ENCODE measurements at regions not wholly inside any gene's neighbourhood (a gene's known extent, or its start where the extent isn't known, plus 50 kb on each side); places are given as distances from the start of the nearest gene placed in this dataset.

GRCh38 chr4:137212601-137213000, 319.7 kb downstream of the PCDH18 start:
- TF ChIP-seq TCF7L2 (IDR thresholded peaks at IDR 0.05; ENCODE audit: low read depth, low read length), result no peak
- no peak for TF ChIP-seq CTCF (IDR thresholded peaks at IDR 0.05)
- no peak for TF ChIP-seq SIN3A (IDR thresholded peaks at IDR 0.05; ENCODE audit: borderline replicate concordance, insufficient read depth, low read depth, low read length)
- TF ChIP-seq POLR2AphosphoS5 (IDR thresholded peaks at IDR 0.05; ENCODE audit: low read depth, low read length), result no peak
- no peak for TF ChIP-seq REST (IDR thresholded peaks at IDR 0.05; ENCODE audit: insufficient read depth in 1 of 2, low read depth in 2 of 2, low read length in 1 of 2)
- H3K27ac ChIP-seq (ENCODE audit: low read length), result no peak overlapping the region
- POLR2A ChIA-PET, result no interaction called here
- H3K4me3 ChIP-seq (ENCODE audit: low read depth in 2 of 2, low read length in 2 of 2), result no peak overlapping the region
- H3K4me1 ChIP-seq (ENCODE audit: control insufficient read depth, insufficient read depth, low read length), result no peaks in the 10 kb centered on the region
- ATAC-seq (no peak), DNase-seq (ENCODE audit: low read depth, low spot score) (no peak)
- H3K9me3 ChIP-seq (ENCODE audit: control insufficient read depth, insufficient read depth, low read depth, low read length), result no peaks in the 10 kb centered on the region
- no peaks in the 10 kb centered on the region for H3K36me3 ChIP-seq (ENCODE audit: control insufficient read depth, insufficient read depth, low read length)
- CTCF ChIA-PET, result no interaction called here
- in situ Hi-C loops (cut with HindIII; ENCODE audit: low pct_unique_long_range_greater_than_20kb, low sequenced_read_pairs) (no loop called here), intact Hi-C loops (cut with micrococcal nuclease; ENCODE audit: unreplicated experiment) (no loop called here)
- H3K27me3 ChIP-seq (ENCODE audit: control insufficient read depth, insufficient read depth, low read length), result no peaks in the 10 kb centered on the region
- no TSS peak for BruUV-seq (replicated peaks)

- CTCF ChIA-PET, result no interaction called here
- in situ Hi-C loops (cut with HindIII; ENCODE audit: low pct_unique_long_range_greater_than_20kb, low sequenced_read_pairs) (no loop called here), intact Hi-C loops (cut with micrococcal nuclease; ENCODE audit: unreplicated experiment) (no loop called here)
- no peaks in the 10 kb centered on the region for H3K36me3 ChIP-seq (ENCODE audit: control insufficient read depth, insufficient read depth, low read length)
- POLR2A ChIA-PET, result no interaction called here
- H3K27me3 ChIP-seq (ENCODE audit: control insufficient read depth, insufficient read depth, low read length), result no peaks in the 10 kb centered on the region
- BruUV-seq (replicated peaks), result no TSS peak
- no peak overlapping the region for H3K27ac ChIP-seq (ENCODE audit: low read length)
- no peaks in the 10 kb centered on the region for H3K4me1 ChIP-seq (ENCODE audit: control insufficient read depth, insufficient read depth, low read length)
- H3K9me3 ChIP-seq (ENCODE audit: control insufficient read depth, insufficient read depth, low read depth, low read length), result no peaks in the 10 kb centered on the region
- no peak for TF ChIP-seq TCF7L2 (IDR thresholded peaks at IDR 0.05; ENCODE audit: low read depth, low read length)
- TF ChIP-seq SIN3A (IDR thresholded peaks at IDR 0.05; ENCODE audit: borderline replicate concordance, insufficient read depth, low read depth, low read length), result no peak
- TF ChIP-seq REST (IDR thresholded peaks at IDR 0.05; ENCODE audit: insufficient read depth in 1 of 2, low read depth in 2 of 2, low read length in 1 of 2), result no peak
- TF ChIP-seq POLR2AphosphoS5 (IDR thresholded peaks at IDR 0.05; ENCODE audit: low read depth, low read length), result no peak
- TF ChIP-seq CTCF (IDR thresholded peaks at IDR 0.05), result no peak
- H3K4me3 ChIP-seq (ENCODE audit: low read depth in 2 of 2, low read length in 2 of 2), result no peak overlapping the region
- DNase-seq (ENCODE audit: low read depth, low spot score) (no peak), ATAC-seq (no peak)
Measured at GRCh38 chr4:137209240-137209639, 323.1 kb downstream of the PCDH18 start.

All from Panc1 (cell line).